NCI-H446 (cell line): ENCODE measurements at regions not wholly inside any gene's neighbourhood (a gene's known extent, or its start where the extent isn't known, plus 50 kb on each side); places are given as distances from the start of the nearest gene placed in this dataset.
A peak's percentile ranks its signal among the peaks of the same experiment; 100 is the strongest.

Experiments used
- DNase-seq, 2 experiments: peaks; one replicate each; lab custom pipeline; 2025; lab: John Stamatoyannopoulos, UW

GRCh38 chr17:77379065-77379428, 238.3 kb downstream of the SEC14L1 start:
- DNase-seq, result no peak

- no peak for DNase-seq
Observed at GRCh38 chr17:77379832-77380231, 239.1 kb downstream of the SEC14L1 start.

- DNase-seq, result no peak
Observed at GRCh38 chr17:77380395-77381184, 239.8 kb downstream of the SEC14L1 start.

- no peak for DNase-seq
Observed at GRCh38 chr17:77381185-77381700, 240.5 kb downstream of the SEC14L1 start.

GRCh38 chr17:77381731-77382130, 241.0 kb downstream of the SEC14L1 start:
- DNase-seq, result no peak

GRCh38 chr17:77382356-77382911, 241.7 kb downstream of the SEC14L1 start:
- DNase-seq, result no peak

- DNase-seq, result no peak
Observed at GRCh38 chr17:77382966-77383612, 242.3 kb downstream of the SEC14L1 start.

GRCh38 chr17:77383613-77384608, 243.1 kb downstream of the SEC14L1 start:
- DNase-seq, result peak in 1 of 2 experiments; percentile 59

GRCh38 chr17:77385750-77386501, 245.2 kb downstream of the SEC14L1 start:
- no peak for DNase-seq

GRCh38 chr17:77386502-77387192, 245.9 kb downstream of the SEC14L1 start:
- DNase-seq, result no peak

- DNase-seq, result no peak
Observed at GRCh38 chr17:77387891-77388290, 247.1 kb downstream of the SEC14L1 start.

- DNase-seq, result no peak
Observed at GRCh38 chr17:77388384-77389306, 247.9 kb downstream of the SEC14L1 start.

GRCh38 chr17:77390870-77391269, 250.1 kb downstream of the SEC14L1 start:
- no peak for DNase-seq

GRCh38 chr17:77391668-77392375, 251.1 kb downstream of the SEC14L1 start:
- peak in 1 of 2 experiments; percentile 49 for DNase-seq

- no peak for DNase-seq
Observed at GRCh38 chr17:77392376-77393273, 251.9 kb downstream of the SEC14L1 start.

GRCh38 chr17:77393274-77393600, 252.5 kb downstream of the SEC14L1 start:
- no peak for DNase-seq

GRCh38 chr17:77393867-77394539, 253.2 kb downstream of the SEC14L1 start:
- no peak for DNase-seq
